Sciatic nerve (tissue), 2 donors: ENCODE measurements at regions not wholly inside any gene's neighbourhood (a gene's known extent, or its start where the extent isn't known, plus 50 kb on each side); places are given as distances from the start of the nearest gene placed in this dataset.

Source experiments
- ATAC-seq: fragments of 200-7000 bp; cut with Tn5 transposase; one replicate; pipeline ENCODE4 v1.9.1; 2020; ENCODE audit warnings: mild to moderate bottlenecking, moderate library complexity
- DNase-seq: peaks from one replicate; pipeline ENCODE4 v3.0.0-alpha.2; 2020; ENCODE audit warnings: low spot score
- intact Hi-C: fragments of 100-400 bp; cut with DNase I; formaldehyde crosslinking; loops from one replicate; pipeline ENCODE4 v1.14.2; 2022
- donor health status: DM: no; HTN: no; CAD: no.
- donor health status: DM: no; HTN: no; CAD: no.

DNA sequence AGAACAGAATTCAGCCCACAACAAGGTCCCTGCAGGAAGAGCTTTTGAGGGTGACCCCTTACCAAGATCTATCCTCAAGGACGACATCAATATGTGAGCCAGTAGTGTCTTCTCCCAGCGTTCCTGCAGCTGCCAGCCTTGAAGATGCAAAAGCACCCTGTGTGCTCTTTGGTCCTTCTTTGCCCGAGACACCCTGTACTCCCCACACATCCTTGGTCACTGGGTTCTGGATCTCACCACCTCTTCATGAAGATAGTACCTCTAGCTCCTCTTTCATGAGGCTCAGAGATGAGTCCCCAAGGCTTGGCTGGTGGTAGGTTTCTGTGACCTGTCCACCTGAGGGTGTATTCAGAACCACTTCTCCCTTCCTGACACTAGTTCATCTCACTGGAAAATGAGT is 259.6 kb upstream of the FOXQ1 start:
- ATAC-seq, result no peak
- intact Hi-C loops, result no loop called here
- no peak for DNase-seq

DNA sequence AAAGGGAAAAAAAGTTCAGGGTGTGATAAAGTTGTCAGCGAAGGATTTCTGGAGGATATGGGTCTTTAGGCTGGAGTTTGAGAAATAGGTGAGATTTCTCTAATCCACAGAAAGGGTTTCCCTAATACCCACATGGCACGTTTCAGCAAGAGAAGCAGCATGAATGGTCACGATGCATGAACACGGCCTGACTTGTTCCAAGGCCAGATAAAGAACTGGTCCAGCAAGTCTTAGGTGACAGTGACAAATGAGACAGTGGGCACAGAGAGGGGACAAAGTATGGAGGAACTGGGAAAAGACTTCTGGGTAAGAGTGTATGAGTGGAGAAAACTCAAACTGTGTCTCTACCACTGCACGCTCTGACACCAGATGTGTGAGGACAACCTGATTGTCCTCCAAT is 262.0 kb upstream of the FOXQ1 start:
- DNase-seq (no peak), ATAC-seq (no peak)
- intact Hi-C loops, result no loop called here

DNA sequence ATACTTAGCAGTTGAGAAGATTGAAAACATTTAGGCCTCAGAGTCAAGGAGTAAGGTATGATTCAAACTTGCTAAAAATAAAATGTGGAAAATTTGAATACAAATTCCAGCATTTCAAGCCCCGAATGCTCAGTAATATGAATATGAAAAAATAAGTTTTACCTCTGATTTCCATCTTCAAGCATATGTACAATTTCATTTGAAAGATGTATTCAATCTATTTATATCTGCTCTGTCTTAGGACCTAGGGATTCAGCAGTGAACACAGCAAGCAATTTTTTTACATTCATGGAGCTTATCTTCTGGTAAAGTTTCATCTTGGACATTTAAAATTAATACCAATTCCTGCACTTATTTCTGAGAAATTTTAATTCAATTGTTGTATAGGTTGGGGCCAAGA is 262.7 kb upstream of the FOXQ1 start:
- intact Hi-C loops, result no loop called here
- DNase-seq, result no peak
- ATAC-seq, result no peak

DNA sequence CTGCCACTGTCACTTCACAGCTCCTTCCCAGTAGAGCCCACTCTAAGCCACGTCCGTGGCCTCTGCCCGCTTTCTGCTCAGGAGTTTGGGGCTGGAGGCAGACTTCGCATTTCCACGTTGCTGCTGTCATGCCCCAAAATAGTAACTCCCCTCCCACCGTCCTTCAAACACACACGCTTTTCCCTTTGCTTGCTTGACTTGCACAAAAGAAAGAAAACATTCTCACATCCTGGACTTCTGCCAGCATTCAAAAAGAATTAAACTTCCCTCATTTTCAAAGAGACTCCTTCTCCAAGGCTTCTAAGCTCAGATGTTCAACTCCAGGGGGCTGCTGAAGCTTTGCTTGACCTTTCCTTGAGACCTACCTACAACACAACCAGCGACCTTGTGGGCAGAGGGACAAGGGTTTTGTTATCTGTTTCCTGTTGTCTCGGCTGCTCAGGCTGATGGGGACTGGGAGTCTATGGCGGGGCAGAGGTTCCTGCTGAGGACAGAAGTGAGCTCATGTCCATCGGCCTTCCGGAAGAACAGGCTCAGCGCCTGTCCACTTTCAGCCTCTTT is 263.8 kb upstream of the FOXQ1 start:
- ATAC-seq (no peak), DNase-seq (no peak)
- intact Hi-C loops, result no loop called here

DNA sequence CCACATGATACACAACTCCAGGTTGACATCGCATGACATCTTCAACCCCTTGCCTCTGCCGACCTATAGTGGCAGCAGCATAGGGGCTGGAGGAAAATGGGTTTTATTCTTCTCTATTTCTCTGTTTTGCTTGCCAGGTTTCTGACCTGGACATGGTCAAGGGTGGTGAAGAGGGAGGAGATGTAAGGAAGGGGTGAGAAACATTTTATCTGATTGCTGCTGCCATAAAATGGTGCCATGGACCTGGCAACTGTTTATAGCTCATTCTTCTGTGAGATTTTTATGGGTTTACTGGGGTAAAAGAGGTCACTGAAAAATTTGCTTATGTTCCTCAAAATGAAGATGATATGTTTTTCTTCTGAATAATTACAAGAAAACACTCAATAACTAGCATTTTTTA is 266.7 kb upstream of the FOXQ1 start:
- intact Hi-C loops, result no loop called here
- ATAC-seq (no peak), DNase-seq (no peak)

DNA sequence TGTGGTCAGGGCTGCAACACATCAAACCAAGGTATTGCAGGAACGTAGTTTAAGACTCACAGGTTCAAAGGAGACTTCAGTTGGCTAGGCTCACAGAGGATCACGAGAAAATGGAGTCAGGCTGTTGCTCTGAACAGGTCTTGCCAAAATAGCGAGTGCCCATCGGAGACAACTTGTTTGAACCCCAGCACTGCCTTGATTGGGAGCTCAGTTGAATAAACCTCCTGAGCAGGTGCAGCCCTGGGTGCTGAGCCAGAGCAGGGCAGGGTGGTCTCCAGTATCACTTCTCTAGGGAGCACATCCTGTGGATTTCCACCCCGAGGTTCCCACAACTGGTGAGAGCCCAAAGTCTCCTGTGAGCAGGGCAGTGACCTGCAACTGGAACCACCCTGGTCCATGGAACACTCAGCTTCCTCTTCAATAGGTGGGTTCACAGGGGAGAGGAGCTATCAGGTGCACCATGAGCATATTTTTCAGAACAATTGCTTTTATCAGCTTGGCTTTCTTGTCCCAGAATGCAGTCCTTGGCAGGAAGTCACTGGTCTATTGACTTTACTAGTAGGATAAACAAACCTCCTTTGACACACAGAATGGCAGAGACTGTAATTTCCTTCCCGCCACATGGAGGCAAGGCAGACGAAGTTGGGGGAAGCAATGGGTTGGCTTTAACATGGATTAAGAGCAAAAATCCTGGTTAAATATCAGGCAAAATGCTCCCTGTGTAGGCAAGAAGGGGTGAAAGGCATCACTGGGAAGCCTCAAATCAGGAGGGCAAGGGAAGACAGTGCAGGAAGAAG is 267.7 kb upstream of the FOXQ1 start:
- ATAC-seq (no peak), DNase-seq (no peak)
- intact Hi-C loops, result no loop called here

DNA sequence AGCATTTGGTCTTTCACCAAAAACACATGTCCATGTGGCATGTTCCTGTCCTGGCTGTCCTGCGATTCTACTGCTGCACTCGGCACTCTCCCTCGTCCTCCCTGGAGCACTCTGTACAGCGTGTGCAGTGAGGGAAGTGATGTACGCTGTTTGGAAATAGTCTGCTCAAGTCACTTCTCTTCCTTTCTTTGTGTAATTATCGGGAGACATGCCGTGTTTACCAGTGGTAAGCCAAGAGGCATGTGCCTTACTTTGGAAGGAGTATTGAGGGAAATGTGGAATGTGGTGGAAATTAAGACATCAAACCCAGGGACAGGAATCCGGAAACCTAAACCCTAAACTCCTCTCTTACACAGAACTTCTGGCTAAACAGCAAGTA is 268.5 kb upstream of the FOXQ1 start:
- intact Hi-C loops, result no loop called here
- DNase-seq (no peak), ATAC-seq (no peak)

DNA sequence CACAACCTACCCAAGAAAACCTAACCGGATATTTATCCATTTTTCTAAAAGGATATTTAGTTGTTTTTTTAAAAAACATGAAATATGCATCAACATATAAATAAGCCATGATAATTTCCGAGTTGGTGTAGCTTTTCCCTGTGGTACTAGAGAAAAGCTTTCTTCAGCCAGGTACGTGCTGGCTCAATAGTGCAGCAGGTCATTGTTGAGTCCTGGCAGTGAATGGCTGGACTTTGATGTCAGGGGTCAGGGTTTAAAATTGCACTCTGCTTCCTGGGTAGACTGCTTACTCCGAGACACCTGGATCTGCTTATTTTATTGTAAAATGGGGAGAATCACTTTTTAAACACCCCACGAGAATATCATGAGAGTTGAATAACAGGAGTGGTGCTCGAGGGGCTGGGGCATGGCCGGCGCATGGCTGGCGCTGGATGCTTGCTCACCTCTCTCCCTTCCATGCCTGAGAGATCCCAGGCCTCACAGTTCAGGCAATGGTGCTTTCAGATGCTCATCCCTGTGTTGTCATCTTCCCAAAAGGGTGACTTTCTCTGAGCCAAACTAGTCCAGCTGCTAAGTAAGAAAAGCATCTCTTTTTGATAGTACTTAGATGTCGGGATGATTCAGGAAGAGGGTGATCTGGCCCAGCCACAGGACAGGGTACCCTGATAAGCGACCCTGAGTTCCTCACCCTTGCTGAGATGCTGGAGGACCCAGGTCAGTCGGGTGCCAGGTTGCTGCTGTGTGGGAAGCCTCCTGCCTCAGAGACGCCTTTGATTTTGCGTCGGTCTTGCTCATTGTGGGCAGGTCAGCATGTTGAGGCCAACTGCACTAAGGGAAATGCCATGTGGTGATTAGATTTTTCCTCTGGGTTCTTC is 269.1 kb upstream of the FOXQ1 start:
- intact Hi-C loops, result no loop called here
- ATAC-seq (no peak), DNase-seq (no peak)

DNA sequence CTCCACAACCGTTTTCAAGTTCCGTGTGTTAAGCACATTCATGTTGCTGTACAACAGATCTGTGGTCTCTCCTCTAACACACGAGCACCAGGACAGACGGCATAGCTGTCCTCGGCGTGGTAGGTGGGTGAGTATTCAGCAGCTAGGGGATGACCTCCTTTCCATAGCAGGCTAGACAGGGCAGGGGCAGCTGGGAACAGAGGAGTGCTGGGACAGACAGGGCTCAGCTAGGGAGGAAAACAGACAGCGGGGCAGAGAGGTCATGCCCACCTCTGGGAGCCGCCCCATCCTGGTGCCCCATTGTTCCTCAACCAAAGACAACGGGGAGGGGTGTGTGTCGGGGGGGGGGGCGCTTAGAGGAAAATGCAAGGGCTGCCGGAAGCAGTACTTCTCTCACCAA is 271.5 kb upstream of the FOXQ1 start:
- DNase-seq (no peak), ATAC-seq (no peak)
- intact Hi-C loops, result no loop called here

DNA sequence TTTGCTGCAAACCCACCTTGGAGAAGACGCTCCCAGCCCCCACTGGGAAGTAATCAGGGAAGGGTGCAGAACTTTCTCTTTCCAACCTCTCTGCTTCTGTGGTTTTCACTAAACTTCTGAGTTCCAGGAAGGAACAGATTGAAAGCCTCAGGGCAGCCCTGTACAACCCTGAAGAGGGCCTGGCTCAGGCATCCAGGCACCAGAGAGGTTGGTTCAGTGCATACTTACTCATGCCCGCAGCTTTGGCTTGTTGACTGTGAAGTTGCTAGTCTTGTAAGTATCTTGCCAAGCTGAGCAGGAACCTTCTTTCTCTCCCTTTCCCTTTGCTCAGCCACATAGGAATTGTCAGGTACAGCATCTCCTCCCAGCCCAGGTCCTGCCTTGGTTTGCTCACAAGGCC is 272.2 kb upstream of the FOXQ1 start:
- ATAC-seq, result no peak
- intact Hi-C loops, result no loop called here
- DNase-seq, result no peak

DNA sequence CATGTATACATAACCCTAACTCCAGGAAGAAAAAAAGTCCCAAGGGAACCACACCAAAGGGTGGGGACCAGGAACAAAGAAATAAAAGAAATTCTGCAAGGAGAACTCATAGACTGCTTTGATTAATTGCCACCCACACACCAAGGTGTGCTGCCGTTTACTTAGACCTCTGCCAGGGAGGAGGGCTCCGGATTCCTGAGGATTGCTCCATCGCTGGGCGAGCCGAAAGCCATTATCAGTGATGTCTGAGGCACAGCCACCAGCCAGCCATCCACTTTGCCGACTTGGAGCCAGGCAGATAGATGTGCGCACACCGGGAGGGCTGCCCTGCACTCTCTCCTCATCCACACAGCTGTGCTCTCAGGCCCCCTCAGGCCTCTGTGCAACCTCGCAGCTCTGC is 272.7 kb upstream of the FOXQ1 start:
- intact Hi-C loops, result no loop called here
- ATAC-seq, result no peak

DNA sequence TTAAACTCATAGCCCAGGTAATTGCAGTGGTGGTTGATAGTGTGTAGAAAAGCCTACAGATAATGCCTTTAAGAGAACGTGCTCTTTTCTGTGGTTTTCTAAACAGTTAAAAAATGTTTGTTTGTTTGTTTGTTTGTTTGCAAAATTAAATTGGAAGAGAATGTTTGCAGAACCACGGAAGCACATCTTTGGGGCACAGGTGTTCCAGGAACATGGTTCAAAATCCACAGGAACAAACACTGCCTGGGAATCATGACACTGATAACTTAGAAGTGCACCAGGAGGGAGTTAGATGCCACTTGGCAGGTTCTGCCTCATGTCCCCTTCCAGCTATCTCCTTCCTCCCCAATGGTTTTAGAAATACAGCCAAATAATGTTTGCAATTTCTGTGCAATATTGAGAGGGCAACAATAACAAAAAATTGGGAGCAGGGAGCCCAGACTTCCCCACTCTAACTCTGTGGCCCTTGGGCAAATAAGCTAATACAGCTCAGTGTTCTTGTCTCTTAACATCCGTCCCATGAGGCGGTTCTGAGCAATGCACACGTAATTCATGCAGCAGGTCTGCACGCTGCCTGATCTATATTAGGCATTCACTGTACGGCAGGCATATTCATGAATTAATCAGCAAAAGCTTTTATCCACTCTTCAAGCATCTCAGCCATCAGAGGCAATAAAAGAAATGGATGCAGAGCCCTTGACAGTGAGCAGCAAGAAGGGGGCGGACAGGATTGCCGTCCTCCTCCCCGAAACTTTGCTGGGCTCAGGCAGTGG is 274.3 kb upstream of the FOXQ1 start:
- intact Hi-C loops, result no loop called here
- ATAC-seq (no peak), DNase-seq (no peak)

More for the DNA sequence above, 272.7 kb upstream of the FOXQ1 start:
- DNase-seq, result no peak

DNA sequence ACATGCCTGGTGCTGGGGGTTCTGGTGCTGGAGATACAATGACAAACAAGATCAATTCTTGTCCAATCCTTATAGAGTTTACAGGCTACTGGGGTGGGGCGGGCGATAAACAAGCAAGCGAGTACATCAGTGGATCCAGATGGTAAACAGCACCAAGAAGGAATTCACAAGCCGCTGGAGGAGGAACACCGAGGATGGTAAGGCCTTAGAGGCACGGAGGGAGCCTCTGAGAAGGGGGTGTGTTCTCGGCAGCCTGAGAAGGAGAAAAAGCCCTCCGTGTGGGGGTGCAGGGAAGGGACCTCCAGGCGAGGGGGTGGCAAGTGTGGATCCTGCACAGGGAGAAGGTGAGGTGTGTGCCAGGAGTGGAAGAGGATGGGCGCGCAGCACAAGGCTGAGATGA is 276.5 kb upstream of the FOXQ1 start:
- intact Hi-C loops, result no loop called here
- DNase-seq, result no peak

DNA sequence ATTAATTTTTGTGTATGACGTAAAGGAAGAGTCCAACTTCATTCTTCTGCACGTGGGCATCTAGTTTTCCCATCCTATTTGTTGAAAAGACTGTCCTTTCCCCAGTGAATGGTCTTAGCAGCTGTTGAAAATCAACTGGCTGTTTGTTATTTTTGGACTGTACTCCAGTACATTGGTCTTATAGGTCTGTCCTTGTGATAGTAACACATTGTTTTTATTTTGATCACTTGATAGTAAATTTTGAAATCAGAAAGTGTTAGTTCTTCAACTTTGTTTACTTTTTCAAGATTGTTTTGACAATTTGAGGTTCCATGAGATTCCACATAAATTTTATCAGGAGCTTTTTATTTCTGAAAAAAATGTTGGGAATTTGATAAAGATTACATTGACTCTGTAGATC is 280.2 kb upstream of the FOXQ1 start:
- DNase-seq (no peak), ATAC-seq (no peak)
- intact Hi-C loops, result no loop called here

More for the DNA sequence above, 276.5 kb upstream of the FOXQ1 start:
- ATAC-seq, result no peak

DNA sequence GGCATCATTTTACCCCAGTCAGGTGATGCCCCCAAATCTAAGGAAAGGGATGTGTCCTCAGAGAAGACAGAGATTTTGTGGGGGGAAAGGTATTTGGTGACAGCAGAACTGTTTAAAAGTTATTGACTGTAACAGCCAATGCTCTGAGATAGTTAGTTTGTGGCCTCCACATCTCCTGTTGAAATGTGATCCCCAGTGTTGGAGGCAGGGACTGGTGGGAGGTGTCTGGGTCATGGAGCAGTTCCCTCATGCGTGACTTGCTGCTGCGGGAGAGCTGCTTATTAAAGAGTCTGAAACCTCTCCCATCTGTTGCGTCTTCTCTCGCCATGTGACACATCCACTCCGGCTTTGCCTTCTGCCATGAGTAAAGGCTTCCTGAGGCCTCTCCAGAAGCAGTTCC is 282.8 kb upstream of the FOXQ1 start:
- DNase-seq (no peak), ATAC-seq (no peak)
- intact Hi-C loops, result no loop called here

DNA sequence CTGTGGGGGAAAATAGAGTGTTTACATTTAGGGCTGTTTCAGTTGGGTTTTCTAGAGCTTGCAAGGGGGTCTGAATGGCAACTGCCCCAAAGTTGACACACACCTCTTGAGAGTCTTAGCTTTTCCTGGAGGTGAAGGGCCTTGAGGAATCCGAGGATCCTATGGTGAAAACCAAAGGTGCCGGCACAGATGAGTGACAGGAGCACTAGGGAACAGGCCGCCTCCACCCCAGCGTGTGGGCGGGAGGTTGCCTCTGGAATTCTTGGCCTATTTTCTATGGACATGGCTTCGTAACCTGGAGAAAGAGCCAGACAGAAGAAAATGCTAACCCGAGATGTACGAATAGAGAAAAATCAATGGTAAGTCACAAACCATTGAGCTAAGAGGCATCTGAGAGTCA is 283.2 kb upstream of the FOXQ1 start:
- intact Hi-C loops, result no loop called here
- no peak for ATAC-seq
- DNase-seq, result no peak

DNA sequence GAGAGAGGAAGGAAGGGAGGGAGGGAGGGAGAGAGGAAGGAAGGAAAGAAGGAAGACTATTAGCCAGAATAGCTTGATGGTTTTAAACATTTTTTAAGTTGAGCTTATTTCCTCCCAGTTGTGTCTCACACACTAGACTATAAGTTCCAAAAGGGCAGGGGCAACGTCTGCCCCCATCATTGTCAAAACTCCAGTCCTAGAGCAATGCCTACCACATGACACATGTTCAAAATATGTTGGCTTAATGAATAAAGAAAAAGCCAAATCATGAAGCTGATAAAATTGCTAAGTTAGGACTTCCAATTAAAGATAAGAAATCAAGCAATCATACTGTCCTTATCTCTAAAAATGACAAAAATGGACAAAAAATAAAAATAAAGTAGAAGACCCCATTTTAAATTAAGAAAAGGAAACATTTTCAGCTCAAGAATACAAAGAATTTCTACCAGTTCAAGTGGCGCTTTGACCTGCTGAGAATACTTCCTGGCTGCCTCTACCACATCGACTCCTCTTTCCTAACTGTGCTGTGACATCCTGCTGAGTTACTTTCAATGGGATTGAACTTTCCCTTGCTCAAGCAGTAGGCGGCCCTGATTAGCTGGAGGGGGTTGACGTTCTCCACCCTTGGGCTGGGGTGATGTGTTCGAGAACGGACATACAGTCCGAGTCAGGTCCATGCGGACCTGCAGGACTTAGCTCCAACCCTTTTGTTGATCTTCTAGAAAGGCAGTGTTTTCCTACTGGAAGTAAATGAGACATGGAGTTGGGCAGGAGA is 283.9 kb upstream of the FOXQ1 start:
- ATAC-seq (no peak), DNase-seq (no peak)
- intact Hi-C loops, result no loop called here

DNA sequence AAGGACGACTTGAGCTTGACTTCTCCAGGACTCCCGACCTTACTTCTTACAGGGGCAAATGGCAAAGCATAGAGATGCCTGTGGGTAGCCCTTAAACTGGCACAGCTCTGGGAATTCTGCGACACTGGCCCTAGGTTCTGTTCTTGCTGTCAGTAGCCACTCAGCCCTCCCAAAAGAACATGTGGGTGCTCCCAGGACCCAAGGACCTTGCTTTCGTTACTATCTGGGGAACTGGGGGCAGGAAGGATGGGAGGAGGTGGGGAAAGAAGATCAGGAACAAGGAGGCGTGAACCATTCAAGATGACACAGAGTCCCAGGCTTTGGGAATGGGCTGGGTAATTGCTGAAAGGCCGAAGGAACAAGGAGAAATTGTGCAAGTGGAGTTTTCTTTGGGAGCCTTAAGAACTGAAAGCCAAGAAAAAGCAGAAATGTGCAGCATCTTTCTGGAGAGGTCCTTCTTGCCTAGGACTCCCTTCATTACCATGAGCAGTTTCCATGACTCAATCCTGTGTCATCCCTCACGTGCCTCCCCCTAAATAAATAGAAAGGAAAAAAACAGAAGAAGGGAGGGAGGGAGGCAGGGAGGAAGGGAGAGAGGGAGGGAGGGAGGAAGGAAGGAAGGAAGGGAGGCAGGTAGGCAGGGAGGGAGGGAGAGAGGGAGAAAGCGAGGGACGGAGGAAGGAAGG is 284.6 kb upstream of the FOXQ1 start:
- ATAC-seq, result no peak
- intact Hi-C loops, result no loop called here

More for the DNA sequence above, 284.6 kb upstream of the FOXQ1 start:
- DNase-seq, result no peak
